ENCODE measurements at regions not wholly inside any gene's neighbourhood (a gene's known extent, or its start where the extent isn't known, plus 50 kb on each side); places are given as distances from the start of the nearest gene placed in this dataset.
A peak's percentile ranks its signal among the peaks of the same experiment; 100 is the strongest.

DNA sequence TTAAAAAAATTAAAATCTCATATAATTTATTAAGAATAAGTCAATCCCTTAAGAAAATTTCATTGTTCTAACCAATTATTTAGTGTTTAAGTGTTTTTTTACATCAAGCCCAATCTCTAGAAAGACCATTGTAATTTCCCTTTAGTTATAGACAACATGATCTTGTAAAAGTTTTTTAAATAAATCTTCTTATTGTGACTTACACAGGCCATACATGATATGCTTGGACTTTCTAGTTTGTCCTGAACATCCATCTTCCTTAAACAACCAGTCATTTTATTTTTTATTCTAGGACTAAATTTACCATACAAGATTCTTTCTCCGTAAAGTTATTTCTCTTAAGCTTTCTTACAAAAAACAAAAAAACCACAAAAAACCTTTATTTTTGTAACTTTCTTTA, 126.5 kb upstream of the MAST4 start:
- DNase-seq, result no peak

DNA sequence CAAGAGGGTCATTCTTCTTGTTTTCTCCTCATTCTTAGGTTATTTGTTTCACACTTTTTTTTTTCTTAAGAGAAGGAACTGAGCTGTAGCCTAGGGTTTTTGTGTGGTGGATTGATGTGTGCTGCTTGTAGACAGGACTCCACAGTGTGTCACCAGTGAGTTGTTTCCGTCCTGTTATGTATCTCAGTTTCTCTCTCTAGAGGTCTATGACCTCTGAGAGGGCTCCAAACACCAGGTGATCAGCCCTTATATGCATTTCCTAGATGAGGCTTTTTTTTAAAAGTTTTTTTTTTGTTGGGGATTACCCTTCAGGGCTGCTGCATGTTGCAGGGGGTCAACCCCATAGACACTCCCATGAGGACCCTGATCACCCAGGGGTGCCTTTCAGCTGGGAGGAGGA, 124.2 kb upstream of the MAST4 start:
- no peak for DNase-seq

DNA sequence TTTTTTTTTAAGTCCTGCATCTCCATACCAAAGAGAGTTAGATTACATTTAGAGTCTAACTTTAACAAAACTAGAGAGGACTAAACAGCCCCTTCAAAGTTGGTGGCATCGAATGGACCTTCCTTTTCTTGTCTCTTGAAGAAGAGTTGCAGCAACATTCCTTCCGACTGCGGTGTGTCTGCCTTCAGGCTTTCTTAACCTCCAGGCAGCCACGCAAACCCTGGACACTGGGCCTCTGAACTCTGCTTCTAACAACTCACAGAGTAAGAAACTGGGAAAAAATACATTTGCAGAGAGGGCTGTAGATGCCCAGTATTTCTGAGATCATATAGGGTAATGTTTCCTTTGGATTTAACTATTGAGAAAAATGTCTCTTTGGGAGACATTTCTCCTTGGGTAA, 120.5 kb upstream of the MAST4 start:
- no peak for DNase-seq

DNA sequence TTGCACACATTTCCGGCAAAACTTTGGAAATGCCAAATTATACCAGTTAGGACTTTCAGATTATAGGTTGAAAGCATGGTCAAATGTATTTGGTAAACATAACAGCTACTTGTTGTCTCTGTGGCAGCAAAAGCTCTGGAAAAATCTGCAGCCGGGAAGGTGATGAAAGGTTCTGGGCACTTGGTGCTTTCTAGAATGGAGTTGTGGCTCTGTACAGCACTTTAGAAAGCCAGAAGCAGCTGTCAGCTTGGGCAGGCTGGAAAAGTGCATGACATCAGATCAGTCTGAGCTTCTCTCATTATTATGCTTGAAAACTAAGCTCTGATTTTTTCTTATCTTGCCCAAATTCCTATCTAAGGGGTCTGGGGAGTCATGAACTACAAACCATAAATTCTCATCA, 118.6 kb upstream of the MAST4 start:
- DNase-seq, result no peak

DNA sequence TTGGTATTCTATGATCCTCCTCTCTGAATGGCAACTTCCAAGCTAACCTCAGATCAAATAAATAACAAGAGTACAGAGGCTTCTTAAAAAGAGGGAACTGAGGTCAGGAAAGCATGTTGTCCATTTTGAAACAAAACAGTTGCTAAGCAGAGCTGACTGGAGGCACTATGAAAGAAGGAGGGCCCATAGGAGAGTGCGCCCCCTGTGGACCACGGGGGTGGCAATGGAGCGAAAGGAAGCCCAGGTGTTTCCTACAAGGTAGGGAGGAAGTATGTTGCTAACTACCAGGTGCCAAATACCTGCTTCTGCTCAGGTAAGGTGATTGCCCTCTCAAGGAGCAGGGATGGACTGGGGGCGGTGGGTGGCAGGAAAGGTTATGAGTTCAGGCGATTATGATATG, 101.8 kb upstream of the MAST4 start:
- no peak for DNase-seq

DNA sequence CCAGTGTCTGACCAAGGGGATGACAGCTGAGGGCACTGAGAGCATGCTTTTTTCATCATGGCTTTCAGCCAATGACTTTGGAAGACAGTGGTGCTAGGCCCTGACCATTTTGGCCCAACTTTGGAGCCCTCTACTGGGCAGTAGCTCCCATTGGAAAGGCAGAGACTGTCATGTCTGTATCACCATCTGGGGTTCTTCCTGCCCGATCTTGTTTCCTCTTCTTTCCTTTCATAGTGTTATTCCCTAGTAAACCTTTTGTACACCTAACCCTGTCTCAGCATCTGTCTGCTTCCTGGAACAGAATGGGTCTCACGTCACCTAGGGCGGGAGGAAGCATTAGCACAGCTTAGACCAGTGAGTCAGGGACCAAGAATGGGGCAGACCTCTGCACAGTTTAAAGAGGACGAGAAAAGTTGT, 97.4 kb upstream of the MAST4 start:
- DNase-seq, result peak in 2 of 56 donors; percentile 2 to 13

DNA sequence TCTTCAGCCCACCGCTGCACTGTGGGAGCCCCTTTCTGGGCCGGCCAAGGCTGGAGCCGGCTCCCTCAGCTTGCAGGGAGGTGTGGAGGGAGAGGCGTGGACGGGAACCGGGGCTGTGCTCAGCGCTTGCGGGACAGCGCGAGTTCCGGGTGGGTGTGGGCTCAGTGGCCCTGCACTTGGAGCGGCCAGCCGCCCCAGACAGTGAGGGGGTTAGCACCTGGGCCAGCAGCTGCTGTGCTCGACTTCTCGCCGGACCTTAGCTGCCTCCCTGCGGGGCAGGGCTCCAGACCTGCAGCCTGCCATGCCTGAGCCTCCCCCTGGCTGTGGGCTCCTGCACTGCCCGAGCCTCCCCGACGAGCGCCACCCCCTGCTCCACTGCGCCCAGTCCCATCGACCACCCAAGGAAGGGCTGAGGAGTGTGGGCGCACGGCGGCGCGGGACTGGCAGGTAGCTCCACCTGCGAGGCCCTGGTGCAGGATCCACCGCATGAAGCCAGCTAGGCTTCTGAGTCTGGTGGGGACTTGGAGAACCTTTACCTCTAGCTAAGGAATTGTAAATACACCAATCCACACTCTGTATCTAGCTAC, 92.9 kb upstream of the MAST4 start:
- DNase-seq, result no peak

DNA sequence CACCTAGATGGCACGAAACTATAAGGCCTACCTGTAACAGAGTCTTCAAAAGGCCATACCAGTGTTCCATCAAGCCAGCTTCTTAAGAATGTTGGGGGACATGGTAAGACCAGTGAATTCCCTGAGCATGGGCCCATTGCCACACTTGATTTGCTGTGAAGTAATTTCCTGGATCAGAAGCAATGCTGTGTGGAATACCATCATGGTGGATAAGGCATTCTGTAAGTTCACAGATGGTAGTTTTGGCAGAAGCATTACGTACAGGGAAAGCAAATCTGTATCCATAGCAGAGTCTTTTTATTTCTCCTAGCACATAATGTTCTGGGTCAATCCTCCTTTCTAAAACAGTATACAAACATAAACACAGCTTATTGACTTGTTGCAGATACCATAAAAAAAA, 89.1 kb upstream of the MAST4 start:
- DNase-seq, result no peak

DNA sequence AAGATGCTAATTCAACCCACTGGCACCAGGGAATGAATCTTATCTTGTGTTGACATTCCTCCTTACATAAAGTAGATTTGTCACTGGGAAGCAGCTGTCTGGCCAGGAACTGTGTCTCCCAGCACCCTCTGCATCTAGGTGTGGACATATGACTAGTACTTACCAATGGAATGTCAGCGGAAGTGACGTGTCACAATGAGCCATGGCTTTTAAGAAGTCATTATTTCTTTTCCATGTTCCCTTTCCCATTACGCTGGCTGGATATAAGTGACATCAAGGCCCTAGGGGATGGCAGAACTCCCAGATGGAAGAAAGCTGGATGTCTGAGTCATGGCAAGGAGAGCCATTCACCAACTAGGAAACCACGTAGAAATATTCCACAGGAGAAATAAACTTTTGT, 84.7 kb upstream of the MAST4 start:
- DNase-seq, result no peak

DNA sequence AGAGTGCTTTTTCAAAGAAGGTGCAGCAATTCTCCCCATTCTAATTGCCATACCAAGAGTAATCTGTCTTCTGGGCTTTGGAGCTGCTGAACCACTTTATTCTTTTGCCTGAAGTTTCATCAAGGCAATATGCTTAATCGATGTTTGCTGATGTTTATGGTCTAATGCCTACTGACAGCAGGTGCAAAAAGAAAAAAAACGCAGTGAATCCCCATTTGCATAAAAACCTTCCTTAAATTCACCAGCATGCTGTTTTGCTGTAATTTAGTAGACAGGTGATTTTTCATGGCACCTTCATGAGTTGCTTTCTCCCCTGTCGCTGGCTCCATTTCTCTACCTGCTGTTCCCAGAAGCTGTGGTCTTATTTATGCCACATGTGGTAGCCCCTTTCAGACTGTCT, 83.1 kb upstream of the MAST4 start:
- no peak for DNase-seq

DNA sequence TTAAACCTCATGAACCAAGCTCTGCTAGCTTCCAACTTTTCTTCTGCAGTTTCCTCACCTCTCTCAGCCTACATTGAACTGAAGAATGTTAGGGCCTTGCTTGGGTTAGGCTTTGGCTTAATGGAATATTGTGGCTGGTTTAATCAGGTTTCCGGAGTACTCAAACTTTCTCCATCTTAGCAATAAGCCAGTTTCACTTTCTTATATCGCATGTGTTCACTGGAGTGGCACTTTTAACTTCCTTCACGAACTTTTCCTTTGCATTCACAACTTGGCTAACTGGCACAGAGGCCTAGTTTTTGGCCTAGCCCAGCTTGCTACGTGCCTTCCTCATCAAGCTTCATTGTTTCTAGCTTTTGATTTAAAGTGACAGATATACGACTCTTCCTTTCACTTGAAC, 81.0 kb upstream of the MAST4 start:
- no peak for DNase-seq

DNA sequence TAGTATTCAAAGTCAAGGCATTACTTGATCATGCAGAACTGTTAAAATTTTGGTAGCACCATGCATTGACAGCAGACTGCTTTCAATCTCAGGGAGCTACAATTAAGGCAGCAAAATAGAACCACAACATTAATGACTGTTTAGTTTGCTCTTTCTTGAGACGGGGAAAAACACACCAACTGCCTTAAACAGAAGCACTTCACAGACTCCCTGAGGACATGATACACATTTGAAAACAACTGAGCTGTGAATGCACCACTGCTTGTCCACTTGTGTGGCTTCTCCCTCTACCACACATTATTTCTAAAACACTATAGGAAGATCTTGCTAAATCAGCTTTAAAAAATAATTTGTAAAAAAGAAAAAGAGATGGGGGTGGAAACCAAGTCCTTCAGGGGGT, 79.6 kb upstream of the MAST4 start:
- no peak for DNase-seq

DNA sequence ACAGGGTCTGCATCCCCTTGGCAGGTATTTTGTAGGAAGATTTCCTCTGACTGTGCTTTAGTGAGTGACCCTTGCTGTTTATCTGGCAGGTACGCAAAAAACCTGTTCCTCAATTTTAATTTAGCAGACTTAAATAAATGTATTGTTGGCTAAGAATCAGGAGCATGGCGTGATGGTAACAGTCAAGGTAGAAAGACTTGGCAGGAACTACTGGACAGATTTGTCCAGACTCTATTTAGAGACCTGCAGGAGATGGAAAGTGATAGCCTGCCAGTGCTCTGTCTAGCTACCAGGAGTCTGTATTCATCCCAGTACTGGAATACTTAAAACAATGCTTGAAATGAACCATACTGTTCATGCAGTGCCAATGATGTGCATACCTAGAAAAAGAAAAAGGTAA, 78.8 kb upstream of the MAST4 start:
- no peak for DNase-seq

DNA sequence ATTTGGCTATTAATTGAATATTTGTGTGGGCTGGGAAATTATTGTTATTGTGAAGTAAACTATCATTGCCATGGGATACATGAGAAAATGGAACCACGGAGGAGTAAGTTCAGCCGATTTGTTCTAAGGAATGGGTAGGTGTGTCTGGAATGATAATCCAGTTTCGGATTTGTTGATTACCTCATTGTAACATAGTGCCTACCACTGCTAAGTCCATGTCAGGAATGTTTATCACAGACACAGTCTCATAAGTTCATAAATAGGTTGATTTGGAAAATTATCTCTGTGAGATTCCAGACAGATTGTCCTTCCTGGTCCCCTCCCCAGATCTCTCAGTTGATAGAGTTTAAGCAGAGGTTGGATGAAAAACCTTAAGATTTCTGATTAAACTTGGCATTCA, 78.1 kb upstream of the MAST4 start:
- no peak for DNase-seq

DNA sequence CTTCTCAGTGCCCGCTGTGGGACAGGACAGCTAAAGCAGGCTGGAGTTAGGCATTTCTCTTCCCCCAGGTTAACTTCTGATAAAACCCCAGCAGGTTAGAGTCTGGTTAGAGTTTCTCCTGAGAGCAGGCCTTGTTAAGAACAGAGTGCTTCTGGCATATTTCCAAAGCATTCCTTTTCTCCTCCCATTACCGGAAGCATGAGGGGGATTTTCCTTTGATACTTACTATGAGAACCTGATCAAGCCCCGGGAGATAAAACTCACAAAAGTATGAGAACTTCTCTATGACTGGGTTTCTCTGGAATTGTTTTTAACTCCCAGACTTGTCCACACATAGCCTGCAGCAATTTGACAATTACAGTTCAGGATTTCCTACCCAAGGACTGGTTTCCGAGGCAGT, 77.4 kb upstream of the MAST4 start:
- DNase-seq, result no peak

DNA sequence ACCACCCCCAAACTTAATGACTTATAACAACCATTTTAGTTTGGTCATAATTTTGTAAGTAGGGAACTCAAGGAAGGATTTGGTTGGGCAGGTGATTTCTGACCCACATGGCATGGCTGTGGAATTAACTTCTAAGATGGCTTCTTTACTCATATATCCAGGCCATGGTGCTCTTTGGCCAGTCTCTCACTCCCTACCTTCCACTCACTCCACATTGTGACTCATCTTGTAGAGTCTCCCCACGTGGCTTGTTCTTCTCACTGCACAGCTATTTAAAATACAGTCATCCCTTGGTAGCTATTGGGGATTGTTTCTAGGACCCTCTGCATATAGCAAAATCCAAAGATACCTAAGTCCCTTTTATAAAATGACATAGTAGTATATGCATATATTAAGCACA, 76.6 kb upstream of the MAST4 start:
- DNase-seq, result no peak

DNA sequence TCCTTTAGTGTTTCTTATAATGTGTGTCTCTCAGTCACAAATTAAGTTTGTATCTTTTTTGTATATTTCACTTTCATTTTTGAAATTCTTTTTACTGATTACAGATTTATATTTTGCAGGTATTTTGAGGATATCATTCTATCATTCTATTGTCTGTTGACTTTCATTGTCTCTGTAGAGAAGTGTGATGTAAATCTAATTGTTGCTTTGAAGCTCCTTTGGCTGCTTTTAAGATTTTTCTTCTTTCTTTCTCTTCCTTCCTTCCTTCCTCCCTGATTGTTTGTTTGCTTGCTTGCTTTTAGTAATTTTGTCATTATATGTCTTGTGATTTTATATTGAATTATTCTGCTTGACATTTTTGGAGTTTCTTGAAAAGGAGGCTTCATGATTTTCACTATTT, 75.3 kb upstream of the MAST4 start:
- no peak for DNase-seq

DNA sequence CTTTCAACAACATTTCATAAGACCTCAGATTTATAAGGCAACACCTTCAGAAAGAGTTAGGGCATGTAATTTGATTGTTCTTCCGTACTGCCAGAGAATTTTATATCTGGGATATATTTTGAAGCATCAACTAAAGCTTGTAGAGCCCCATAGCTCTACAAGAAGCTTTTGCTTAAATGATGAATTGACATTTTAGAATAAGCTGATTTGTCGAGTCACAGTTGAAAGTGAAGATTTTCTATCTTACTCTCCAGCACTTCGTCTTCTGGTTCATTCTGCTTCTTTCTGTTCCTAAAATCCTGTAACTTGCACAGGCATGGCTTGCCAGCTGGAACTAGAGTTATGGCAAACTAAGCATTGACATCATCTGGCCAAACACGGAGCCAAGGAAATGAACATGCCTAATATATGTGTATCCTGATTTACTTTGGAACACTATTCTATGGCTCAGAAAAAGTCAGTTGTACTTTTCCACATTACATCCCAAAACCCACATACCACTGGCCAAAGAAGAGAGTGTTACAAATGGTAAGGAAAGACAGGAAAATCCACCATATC, 68.6 kb upstream of the MAST4 start:
- DNase-seq, result no peak

DNA sequence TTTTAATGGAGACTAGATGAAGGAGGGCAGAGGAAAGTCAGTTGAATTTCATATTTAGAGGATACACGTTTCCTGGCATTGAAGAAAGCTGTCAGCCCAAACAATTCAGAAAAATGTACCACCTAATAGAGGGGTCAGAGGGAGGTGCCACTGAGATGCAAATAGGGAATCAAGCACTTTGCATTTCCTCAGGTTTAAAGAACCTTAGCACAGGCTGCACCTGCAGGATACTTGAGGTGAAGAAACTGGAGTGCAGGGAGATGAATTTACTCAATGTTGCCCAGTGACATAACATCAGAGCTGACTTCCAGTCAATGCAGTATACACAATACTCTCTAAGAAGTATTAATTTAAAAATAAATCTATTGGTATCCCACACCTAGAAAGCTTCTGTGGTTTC, 67.0 kb upstream of the MAST4 start:
- no peak for DNase-seq

DNA sequence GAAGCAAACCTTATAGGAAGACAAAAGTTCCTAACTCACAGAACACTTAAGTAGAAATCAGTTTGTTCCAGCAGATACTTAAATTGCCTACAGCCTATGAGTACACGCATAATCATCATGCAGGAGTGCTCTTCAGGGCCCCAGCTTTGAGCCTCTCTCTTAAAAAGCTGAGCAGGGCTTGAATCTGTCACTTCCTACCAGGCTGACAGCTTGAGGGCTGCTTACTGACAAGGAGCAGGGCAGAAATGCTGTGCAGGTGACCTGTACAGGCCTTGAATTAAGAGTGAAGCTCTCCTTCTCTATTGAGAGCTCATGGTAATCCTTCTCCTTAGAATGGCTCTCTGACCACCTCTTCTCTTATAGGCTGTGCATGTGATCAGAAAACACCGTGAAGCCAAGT, 66.5 kb upstream of the MAST4 start:
- no peak for DNase-seq

DNA sequence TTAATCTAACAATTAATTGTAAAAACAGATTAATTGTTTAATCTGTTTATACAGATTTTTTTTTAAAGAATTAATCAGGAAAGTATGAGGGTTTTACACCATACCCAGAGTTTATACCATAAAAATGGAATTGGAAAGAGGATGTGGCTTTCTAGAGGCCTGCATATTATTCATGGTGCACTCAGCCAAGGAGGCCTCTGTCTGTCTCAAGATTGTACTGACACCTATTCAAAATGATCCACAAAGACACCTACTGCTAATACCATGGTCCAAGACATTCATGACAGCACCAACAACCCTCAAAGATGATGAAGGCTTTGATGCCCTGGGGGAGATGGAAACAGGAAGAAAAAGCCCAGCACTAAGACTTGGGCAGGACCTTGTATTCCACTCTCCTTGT, 58.1 kb upstream of the MAST4 start:
- DNase-seq, result no peak

DNA sequence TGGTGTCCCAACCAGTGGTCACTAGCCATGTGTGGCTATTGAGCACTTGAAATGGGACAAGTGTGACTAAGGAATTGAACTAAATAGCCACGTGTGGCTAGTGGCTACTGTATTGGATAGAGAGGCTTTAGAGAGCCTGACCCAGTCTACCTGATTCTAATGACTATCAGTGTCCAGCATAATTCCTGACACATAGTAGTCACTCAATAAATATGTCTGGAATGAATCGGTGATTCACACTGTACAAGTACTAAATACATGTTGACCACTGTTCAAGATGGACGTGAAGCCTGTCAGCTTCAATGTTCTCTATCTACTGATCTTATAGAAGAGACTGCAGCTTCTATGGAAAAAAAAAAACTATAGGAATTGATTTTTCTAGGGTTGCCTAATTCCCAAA, 57.7 kb upstream of the MAST4 start:
- DNase-seq, result no peak

DNA sequence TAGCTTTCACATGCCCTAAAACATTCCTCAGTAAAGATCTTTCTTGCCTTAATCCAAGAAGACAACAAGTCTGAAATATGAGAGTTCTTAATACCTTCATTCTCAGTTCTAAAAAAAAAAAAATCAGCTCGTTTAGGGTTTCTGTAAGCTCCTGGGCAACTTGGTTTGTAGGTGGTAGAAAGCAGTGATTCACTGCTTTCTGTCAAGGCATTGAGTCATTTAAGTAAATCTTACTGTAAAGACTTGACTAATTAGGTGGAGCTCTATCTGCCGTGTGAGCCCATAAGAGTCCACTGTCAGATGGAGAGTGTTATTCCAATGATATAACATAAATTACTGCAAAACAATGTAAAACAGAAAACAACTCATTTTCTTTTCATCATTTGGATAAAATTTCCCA, 56.1 kb upstream of the MAST4 start:
- DNase-seq, result no peak

DNA sequence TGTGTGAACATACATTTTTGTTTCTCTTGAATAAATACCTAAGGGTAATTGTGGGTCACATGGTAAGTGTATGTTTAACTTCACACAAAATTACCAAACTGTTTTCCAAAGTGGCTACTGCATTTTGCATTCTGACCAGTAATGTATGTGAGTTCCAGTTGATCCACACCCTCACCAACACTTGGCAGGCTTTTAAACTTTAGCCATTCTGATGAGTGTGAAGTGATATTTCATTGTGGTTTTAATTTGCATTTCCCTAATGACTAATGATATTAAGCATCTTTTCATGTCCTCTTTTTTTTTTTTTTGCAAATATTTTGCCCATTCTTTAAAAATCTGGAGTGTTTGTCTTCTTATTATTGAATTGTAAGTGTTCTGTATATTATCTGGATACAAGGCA, 53.5 kb upstream of the MAST4 start:
- no peak for DNase-seq

Measured in amygdala (tissue), 56 donors.